ENCODE measurements at regions not wholly inside any gene's neighbourhood (a gene's known extent, or its start where the extent isn't known, plus 50 kb on each side); places are given as distances from the start of the nearest gene placed in this dataset.
"Not testable (repeated sequence)": the region's sequence is repeated elsewhere in the genome, so short reads cannot be mapped to it uniquely, and the experiment has no call there.

GRCh38 chr6:137810554-137811120 is 56.4 kb upstream of the TNFAIP3 start:
- no peak for DNase-seq

DNA sequence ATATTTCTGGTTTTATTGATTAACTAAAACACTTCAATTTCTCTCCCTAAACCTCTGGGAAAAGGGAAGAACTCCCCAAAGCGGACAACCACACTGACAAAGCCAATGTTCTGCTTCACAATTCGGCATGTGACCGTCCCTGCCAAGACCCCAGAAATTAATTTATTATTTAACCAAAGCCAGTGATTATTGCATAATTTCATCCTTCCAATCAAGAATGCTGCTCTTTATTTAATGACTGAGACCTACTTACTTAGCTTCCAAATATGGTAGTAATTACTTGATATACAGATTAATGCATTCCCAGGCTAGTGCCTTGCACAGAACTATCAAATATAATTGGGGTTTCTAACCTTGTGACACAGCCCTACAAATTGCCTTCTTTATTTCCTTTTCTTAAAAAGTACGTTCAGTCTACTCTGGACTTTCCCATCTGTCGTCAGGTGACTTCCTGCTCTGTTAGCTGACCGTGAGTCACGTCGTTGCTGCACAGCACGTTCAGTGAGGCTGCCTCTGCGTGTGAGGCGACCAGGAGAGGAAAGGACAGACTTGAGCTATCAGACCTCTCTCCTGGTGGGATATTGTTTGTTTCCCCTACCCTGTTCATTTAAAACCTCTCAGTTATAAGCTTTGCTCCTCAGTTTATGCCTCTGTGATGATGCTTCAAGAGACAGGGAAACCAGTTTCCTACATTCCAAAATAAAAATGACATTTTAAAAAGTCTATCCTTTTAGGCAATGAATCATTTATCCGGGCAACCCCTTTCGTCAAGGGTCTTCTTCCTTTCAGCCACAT is 55.7 kb upstream of the TNFAIP3 start:
- peak; percentile 72 for DNase-seq

DNA sequence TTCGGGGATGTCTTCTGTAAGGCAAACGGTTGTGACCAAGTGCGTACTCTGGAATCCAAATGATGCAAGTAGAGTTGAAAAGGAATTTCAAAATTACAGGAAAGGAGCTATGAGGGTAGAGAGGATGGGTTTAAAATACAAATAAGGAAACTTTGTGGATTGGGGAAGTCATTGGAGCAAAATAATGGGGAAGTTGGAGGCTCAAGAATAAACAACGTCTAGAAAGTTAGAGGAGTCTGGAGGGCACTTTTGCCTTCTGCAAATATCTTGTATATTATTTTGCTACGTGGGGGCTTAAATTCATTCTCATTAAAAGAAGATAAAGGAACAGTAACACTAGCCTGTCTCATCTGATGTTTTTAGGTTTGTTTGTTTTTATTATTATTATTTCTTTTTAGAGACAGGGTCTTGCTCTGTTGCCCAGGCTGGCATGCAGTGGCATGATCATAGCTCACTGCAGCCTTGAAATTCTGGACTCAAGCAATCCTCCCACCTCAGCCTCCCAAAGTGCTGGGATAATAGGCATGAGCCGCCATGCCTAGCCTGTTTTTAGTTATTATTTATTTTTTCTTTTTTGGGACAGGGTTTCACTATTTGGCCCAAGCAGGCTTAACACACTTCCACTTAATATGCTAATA is 55.0 kb upstream of the TNFAIP3 start:
- DNase-seq: no peak

DNA sequence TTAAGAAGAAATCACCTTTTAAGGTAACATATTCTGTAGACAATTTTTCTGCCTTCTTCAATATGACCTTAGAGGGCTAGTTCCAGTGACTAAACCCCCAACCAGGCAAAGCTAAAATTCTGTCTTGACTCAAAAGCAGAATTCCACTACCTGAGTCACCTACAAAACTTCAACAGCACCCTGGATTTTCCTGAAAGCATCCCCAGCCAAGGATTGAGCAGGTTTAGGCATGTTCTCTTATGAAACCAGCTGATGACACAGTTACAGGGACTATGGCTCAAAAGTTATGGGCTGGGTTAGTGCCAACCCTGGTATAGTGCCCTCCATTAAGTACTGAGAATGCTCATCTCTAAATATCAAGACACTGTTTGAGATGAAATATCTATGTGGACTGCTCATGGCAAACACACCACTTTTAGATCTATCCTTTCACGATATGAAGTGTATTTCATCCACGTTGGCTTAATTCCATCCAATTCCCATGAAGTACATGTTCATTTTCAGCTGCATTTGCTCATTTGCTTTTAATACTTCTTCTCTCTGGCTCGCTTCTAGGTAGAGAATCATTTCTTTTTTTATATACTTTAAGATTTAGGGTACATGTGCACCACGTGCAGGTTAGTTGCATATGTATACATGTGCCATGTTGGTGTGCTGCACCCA is 53.6 kb upstream of the TNFAIP3 start:
- DNase-seq: no peak

DNA sequence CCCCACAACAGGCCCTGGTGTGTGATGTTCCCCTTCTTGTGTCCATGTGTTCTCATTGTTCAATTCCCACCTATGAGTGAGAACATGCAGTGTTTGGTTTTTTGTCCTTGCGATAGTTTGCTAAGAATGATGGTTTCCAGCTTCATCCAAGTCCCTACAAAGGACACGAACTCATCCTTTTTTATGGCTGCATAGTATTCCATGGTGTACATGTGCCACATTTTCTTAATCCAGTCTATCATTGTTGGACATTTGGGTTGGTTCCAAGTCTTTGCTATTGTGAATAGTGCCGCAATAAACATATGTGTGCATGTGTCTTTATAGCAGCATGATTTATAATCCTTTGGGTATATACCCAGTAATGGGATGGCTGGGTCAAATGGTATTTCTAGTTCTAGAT is 53.0 kb upstream of the TNFAIP3 start:
- DNase-seq: not testable (repeated sequence)

DNA sequence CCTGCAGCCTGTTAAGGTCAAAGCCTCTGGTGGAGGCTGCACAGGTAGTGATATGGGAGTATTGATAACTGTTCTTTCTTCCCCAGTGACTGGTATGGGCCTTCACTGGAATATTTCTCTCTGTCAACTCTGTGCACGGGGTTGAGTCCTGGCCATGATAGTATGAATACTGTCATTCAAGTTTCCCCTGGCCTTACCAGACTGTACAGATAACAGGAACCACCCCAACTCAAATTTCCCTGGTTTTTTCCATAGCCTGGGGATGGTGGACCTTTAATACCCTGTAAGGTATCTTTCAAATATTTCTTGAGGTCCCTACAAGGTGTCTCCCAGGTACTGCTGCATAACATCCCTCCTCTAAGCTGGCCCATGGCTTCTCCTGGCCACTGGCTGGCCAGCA is 51.4 kb upstream of the TNFAIP3 start:
- no peak for DNase-seq

DNA sequence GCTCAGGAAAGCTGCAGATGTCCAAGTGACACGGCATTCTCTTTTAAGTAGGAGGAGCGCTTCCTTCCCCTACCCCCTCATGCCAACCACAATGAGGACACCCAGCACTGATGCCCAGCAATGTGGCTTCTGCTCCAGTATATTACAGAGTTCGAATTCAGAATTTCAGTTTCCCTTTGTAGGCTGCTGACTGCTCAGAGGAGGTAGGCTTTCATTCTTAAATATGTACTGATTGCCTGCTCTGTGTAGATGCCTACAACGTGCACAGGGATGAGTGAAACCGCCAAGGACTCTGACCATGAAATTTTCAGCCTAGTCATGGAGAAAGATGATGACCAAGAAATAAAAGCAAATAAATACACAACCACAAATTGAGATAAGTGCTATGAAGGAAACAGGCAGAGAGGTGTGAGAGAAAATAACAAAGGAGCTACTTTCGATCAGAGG is 50.9 kb upstream of the TNFAIP3 start:
- no peak for DNase-seq

DNA sequence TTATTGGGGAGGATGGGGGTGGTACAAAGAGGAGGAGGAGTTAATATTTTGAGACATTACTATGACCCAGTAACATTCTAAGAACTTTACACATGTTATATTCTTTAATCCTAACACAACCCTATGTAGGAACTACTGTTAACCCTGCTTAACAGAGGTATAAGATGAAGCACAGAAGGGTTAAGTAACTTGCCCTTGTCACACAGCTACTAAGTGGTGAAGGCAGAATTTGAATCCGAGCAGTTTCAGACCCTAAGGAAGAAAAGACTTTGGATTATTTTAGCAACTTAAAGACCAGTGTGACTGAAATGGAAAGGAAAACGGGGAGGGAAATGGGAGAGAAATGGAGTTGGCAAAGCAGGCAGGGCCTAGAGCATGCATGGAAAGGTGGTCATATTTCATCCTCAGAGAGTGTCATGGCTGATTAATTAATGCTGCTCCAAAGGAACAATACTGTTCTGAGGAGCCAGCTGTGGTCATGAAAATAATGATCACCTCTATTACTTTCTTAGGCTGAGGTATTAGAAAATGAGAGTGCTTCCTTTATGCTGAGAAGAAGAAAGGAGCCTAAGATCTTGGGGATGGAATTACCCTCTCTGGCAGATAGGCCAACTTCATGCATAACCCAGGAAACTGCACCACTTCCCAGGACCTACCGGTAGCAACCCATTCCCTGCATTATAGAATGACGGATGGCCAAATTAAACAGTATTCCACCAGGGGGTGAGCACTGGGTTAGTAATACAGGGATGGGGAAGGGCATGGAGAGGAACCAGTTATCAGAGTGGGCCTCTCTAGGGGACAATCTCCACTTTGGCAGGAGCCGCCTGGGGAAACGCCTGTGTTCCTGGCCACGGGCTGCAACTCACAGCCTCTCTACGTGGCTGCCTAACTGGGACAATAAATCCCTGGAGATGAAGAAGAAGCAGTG is 50.1 kb upstream of the TNFAIP3 start:
- no peak for DNase-seq

Data from activated gamma-delta T cell treated with Interleukin-2 at 50 U/mL for 16 hours (primary cell).